ENCODE measurements at regions not wholly inside any gene's neighbourhood (a gene's known extent, or its start where the extent isn't known, plus 50 kb on each side); places are given as distances from the start of the nearest gene placed in this dataset.

DNA sequence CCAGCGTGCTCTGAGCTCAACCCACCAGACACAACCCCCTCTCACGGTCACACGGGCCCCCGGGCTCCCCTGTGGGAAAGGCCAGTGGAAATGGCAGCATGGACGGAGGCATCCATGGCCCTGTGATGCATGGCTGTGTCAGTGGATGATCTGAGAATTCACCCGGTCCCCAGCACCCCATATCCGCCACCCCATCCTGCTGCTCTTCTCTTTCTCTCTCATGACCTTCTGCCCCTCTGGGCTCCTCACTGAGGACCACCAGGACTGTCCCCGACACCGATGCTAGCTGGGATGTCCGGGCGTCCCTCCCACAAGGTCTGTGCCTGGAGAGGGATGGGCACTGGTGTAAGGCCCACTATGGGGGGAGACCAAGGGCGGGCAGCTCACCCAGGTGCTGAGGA, 282.2 kb downstream of the ADGRD1 start:
- Histone ChIP-seq H2AK5ac (ENCODE audit: low read depth, low read length) (no peak overlapping the region), H3K9me3 (ENCODE audit: insufficient read depth in 2 of 2, low read depth in 1 of 2, low read length in 1 of 2) (peaks cover 3 to 4% of the 10 kb centered on the region in 2 experiments; a peak in 3 of 4 replicates), H2AFZ (ENCODE audit: low read length) (no peak overlapping the region), H2BK15ac (ENCODE audit: low read length) (no peak overlapping the region), H3K27ac (ENCODE audit: low read depth, low read length) (no peak overlapping the region), H3K4me2 (ENCODE audit: insufficient read depth in 1 of 2, low read depth in 2 of 2, low read length in 2 of 2) (no peak overlapping the region), H3K27me3 (replicated peaks in 1 of 4; ENCODE audit: control insufficient read depth in 3 of 4, extremely low read depth in 1 of 4, insufficient read depth in 3 of 4, low read length in 3 of 4) (no peaks in the 10 kb centered on the region; a peak in 2 of 7 replicates), H3K18ac (ENCODE audit: extremely low read depth, low read length) (no peak overlapping the region), H3K9ac (replicated peaks in 1 of 4; ENCODE audit: extremely low read depth in 1 of 4, low read depth in 3 of 4, low read length in 3 of 4) (no peak overlapping the region), H4K20me1 (replicated peaks in 1 of 2; ENCODE audit: control insufficient read depth in 1 of 2, insufficient read depth in 2 of 2, low read length in 2 of 2) (no peaks in the 10 kb centered on the region), H3K4me3 (ENCODE audit: extremely low read depth in 1 of 4, insufficient read depth in 2 of 4, low read depth in 3 of 4, low read length in 4 of 4) (no peak overlapping the region), H4K91ac (replicated peaks; ENCODE audit: insufficient read length, low read length) (no peak overlapping the region), H2BK5ac (ENCODE audit: low read depth, low read length) (no peak overlapping the region), H4K8ac (ENCODE audit: extremely low read depth, insufficient read depth, low read length) (no peak overlapping the region), H3K23ac (ENCODE audit: insufficient read length) (no peak overlapping the region), H2BK20ac (ENCODE audit: low read length) (no peak overlapping the region), H2BK12ac (ENCODE audit: low read depth, low read length) (no peak overlapping the region), H4K5ac (ENCODE audit: insufficient read length, low read depth, low read length) (no peak overlapping the region), H3K14ac (ENCODE audit: insufficient read length) (no peak overlapping the region), H3K4ac (replicated peaks; ENCODE audit: insufficient read length, low read depth, low read length) (no peak overlapping the region), H3K79me1 (ENCODE audit: low read depth, low read length) (no peaks in the 10 kb centered on the region), H3K4me1 (replicated peaks in 1 of 4; ENCODE audit: control insufficient read depth in 3 of 4, insufficient read depth in 4 of 4, low read length in 3 of 4) (peaks cover 0 to 6% (median 2%) of the 10 kb centered on the region in 4 experiments; a peak in 2 of 7 replicates), H3K23me2 (ENCODE audit: low read depth, low read length) (no peaks in the 10 kb centered on the region), H3K79me2 (ENCODE audit: control insufficient read depth in 1 of 2, insufficient read depth in 2 of 2, low read length in 2 of 2) (no peaks in the 10 kb centered on the region), H3K56ac (replicated peaks; ENCODE audit: insufficient read length, low read depth, low read length) (no peak overlapping the region), H2BK120ac (replicated peaks; ENCODE audit: low read depth, low read length) (no peak overlapping the region), H3K36me3 (ENCODE audit: control insufficient read depth in 2 of 4, insufficient read depth in 4 of 4, low read length in 3 of 4) (no peaks in the 10 kb centered on the region)
- FAIRE-seq (no peak), DNase-seq (ENCODE audit: low read depth in 1 of 2, low spot score in 2 of 2) (no peak)
- ChIA-PET CTCF (ENCODE audit: partially characterized antibody) (interaction anchor here (0.7 to 1.1 kb wide), 2 partner anchors 9 to 319 kb away, joined by 3 to 4 read pairs; no protein-coding TSS in a partner anchor), POLR2A (ENCODE audit: partially characterized antibody) (no interaction called here)
- WGBS, 2 experiments (ENCODE audit: extremely low coverage in 1 of 2, insufficient coverage in 1 of 2, insufficient read length in 1 of 2, insufficient replicate concordance in 2 of 2, low coverage in 1 of 2, low lambda C conversion rate in 2 of 2, missing lambda C conversion rate in 1 of 2) = 94% methylated on average over 5 of the region's 12 CpGs; no CpG with 5 or more reads in 1 of the 2 experiments
- TF ChIP-seq TAF1 (IDR thresholded peaks at IDR 0.05; ENCODE audit: low read depth, low read length) = no peak
- no peak for TF ChIP-seq BACH1 (IDR thresholded peaks at IDR 0.05; ENCODE audit: low read length)
- TF ChIP-seq CTBP2 (IDR thresholded peaks at IDR 0.05; ENCODE audit: borderline replicate concordance, insufficient read depth, insufficient read length, low read length) = no peak
- TF ChIP-seq CEBPB (IDR thresholded peaks at IDR 0.05; ENCODE audit: low read depth, low read length) = no peak
- TF ChIP-seq MAX (IDR thresholded peaks at IDR 0.05) = no peak
- no peak for TF ChIP-seq GABPA (IDR thresholded peaks at IDR 0.05; ENCODE audit: borderline replicate concordance, insufficient read depth, low read length)
- TF ChIP-seq SIN3A (conservative IDR thresholded peaks at IDR 0.05 in 1 of 2, IDR thresholded peaks at IDR 0.05 in 1 of 2; ENCODE audit: low read depth in 1 of 2, low read length in 2 of 2) = no peak
- TF ChIP-seq POLR2AphosphoS5 (IDR thresholded peaks at IDR 0.05; ENCODE audit: low read depth, low read length) = no peak
- TF ChIP-seq EP300 (IDR thresholded peaks at IDR 0.05; ENCODE audit: borderline replicate concordance in 1 of 2, low read depth in 2 of 2, low read length in 2 of 2) = no peak
- no peak for TF ChIP-seq FOSL1 (IDR thresholded peaks at IDR 0.05; ENCODE audit: insufficient read depth, low read depth, low read length)
- TF ChIP-seq POLR2A (IDR thresholded peaks at IDR 0.05; ENCODE audit: control extremely low read depth in 1 of 2, low read depth in 2 of 2, low read length in 2 of 2) = no peak
- TF ChIP-seq SP1 (IDR thresholded peaks at IDR 0.05; ENCODE audit: low read depth, low read length) = no peak
- TF ChIP-seq CBX8 (IDR thresholded peaks at IDR 0.05; ENCODE audit: borderline replicate concordance, low read depth, low read length) = no peak
- TF ChIP-seq, protein P1, sequence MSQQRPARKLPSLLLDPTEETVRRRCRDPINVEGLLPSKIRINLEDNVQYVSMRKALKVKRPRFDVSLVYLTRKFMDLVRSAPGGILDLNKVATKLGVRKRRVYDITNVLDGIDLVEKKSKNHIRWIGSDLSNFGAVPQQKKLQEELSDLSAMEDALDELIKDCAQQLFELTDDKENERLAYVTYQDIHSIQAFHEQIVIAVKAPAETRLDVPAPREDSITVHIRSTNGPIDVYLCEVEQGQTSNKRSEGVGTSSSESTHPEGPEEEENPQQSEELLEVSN (IDR thresholded peaks at IDR 0.05) = no peak

All from H1 (cell line).